Right atrium auricular region (tissue), 2 donors: ENCODE measurements at regions not wholly inside any gene's neighbourhood (a gene's known extent, or its start where the extent isn't known, plus 50 kb on each side); places are given as distances from the start of the nearest gene placed in this dataset.

ENCODE experiments used
- DNase-seq: peaks from one replicate; pipeline ENCODE4 v3.0.0-alpha.2; 2019; ENCODE audit warnings: low spot score
- H3K27ac ChIP-seq, 2 donors: fragments of 200-600 bp; sonication (generic); 1 replicate in 1 of 2; 2 replicates in 1 of 2; pipeline ENCODE4 v1.5.1; 2016 to 2019
- H3K27me3 ChIP-seq, 2 donors: fragments of 200-600 bp; sonication (generic); one replicate each; pipeline versions ENCODE4 v1.5.1 to v1.6.0; 2017 to 2019
- H3K36me3 ChIP-seq: fragments of 200-600 bp; sonication (generic); one replicate; pipeline ENCODE4 v1.5.1; 2016
- H3K4me1 ChIP-seq, 2 donors: fragments of 200-600 bp; sonication (generic); one replicate each; pipeline versions ENCODE4 v1.5.1 to v1.6.0; 2017 to 2019
- H3K4me3 ChIP-seq, 2 donors: fragments of 200-600 bp; sonication (generic); 1 replicate in 1 of 2; 2 replicates in 1 of 2; pipeline ENCODE4 v1.5.1; 2017 to 2019; ENCODE audit warnings: mild to moderate bottlenecking in 1 of 2, moderate library complexity in 1 of 2
- H3K9me3 ChIP-seq, 2 donors: fragments of 200-600 bp; sonication (generic); one replicate each; pipeline ENCODE4 v1.5.1; 2019
- TF ChIP-seq, protein P1 (sequence below), 2 donors: fragments of 200-600 bp; sonication (generic); IDR thresholded peaks; one replicate each; pipeline ENCODE4 v1.5.1; 2019; ENCODE audit warnings: antibody characterized with exemption in 2 of 2

DNA sequence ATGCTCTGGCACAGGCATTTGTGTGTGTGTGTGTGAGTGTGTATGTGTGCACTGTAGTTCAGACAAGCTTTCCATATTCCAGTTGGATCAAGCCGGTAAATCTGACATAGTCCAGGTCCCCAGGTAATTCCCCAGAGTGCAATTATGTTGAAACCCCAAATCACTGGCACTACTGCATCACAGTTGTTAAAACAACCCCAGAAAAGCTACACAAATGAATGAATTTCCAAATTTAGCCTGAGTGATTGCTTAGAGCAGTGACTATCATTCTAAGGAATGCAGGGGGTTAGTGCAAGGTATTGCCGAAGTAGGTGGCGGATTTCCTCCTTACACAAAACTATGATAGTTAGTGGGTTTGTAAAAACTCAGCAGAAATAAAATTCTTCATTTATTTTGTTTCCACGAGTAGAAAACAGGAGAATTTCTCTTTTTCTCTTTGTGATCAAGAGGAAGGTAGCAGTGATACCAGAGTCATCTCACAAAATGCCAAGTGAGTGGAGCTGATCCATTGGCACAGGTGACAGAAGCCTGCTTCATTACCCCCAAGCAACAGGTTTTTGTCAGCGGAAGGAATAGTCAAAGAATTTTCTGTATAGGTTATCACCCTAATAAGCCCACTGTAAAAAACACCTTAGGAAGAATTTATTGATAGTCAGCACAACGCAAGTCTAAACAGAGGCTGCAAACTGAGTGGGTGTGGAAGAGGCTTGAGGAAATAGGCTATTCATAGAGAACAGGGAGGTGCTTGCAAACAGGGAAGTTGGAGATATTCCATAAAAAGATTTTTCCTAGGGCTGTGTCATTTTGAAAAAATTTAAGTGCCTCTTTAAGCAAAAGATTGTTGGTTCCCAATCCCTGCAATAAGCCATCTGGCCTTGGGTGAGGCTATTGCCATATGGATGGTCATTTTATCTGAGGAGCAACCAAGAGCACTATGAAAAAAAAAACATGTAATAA, 385.1 kb downstream of the CHSY3 start:
- H3K4me1 ChIP-seq, result no peaks in the 10 kb centered on the region
- no peak overlapping the region for H3K27ac ChIP-seq
- no peak for DNase-seq
- TF ChIP-seq, protein P1, sequence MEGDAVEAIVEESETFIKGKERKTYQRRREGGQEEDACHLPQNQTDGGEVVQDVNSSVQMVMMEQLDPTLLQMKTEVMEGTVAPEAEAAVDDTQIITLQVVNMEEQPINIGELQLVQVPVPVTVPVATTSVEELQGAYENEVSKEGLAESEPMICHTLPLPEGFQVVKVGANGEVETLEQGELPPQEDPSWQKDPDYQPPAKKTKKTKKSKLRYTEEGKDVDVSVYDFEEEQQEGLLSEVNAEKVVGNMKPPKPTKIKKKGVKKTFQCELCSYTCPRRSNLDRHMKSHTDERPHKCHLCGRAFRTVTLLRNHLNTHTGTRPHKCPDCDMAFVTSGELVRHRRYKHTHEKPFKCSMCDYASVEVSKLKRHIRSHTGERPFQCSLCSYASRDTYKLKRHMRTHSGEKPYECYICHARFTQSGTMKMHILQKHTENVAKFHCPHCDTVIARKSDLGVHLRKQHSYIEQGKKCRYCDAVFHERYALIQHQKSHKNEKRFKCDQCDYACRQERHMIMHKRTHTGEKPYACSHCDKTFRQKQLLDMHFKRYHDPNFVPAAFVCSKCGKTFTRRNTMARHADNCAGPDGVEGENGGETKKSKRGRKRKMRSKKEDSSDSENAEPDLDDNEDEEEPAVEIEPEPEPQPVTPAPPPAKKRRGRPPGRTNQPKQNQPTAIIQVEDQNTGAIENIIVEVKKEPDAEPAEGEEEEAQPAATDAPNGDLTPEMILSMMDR (IDR thresholded peaks at IDR 0.05), result no peak
- H3K36me3 ChIP-seq, result no peaks in the 10 kb centered on the region
- no peaks in the 10 kb centered on the region for H3K9me3 ChIP-seq
- H3K4me3 ChIP-seq, result no peak overlapping the region
- H3K27me3 ChIP-seq, result no peaks in the 10 kb centered on the region

DNA sequence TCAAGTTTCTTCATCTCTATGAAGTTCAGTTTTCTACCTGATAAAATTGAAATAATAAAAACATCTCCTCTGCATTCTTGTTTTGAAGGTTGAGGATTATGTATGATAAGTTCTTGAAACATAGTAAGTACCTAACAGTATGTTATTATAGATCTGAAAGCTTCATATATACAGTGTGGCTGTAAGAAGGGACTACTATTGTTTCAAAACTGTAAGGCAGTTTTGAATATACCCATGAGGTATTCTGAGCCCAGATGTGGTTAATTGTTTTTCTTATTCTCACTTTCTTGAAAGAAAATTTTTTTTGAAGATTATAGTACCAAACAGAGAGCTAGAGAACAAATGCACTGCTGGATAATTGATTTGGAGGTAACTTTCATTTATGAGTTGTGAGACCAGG, 383.2 kb downstream of the CHSY3 start:
- Histone ChIP-seq H3K4me1 (no peaks in the 10 kb centered on the region), H3K27ac (no peak overlapping the region), H3K9me3 (no peaks in the 10 kb centered on the region), H3K36me3 (no peaks in the 10 kb centered on the region), H3K27me3 (no peaks in the 10 kb centered on the region), H3K4me3 (no peak overlapping the region)
- no peak for DNase-seq
- TF ChIP-seq, protein P1 (IDR thresholded peaks at IDR 0.05), result no peak

DNA sequence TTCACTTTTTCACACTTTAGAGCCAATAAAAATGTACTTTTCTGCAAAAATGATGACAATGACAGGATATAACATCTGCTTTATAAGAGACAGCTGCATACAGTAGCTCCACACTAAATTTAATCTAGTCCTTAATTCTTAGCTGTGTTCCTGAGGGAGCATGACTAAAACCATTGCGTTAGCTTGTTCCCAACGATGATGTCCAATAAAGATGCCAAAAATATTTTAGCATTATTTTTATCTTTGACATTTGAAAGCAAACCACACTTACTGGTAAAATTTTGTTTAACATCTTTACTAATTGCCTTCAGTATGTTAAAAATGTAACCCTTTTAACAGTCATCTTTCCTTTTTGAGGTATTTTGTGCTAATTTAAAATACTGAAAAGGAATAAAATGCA, 382.7 kb downstream of the CHSY3 start:
- H3K27ac ChIP-seq, result no peak overlapping the region
- no peaks in the 10 kb centered on the region for H3K9me3 ChIP-seq
- no peak for DNase-seq
- H3K27me3 ChIP-seq, result no peaks in the 10 kb centered on the region
- no peaks in the 10 kb centered on the region for H3K4me1 ChIP-seq
- H3K36me3 ChIP-seq, result no peaks in the 10 kb centered on the region
- TF ChIP-seq, protein P1 (IDR thresholded peaks at IDR 0.05), result no peak
- H3K4me3 ChIP-seq, result no peak overlapping the region

DNA sequence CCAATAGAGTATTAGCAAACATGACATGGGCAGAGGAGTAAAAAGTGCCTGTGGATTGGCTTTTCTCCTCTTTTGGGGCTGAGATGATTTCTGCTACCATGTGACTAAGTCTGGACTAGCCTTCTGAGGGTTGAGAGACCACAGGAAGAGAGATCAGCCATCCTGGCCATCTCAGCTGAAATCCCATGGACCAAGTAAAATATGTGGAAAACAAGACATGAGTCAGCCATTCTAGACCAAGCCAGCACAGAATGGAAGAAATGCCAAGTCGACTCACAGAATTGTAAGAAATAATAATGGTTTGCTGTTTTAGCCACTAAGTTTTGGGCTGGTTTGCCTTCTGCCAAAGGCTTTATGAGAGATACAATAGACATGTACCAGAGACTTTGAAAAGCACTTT, 377.8 kb downstream of the CHSY3 start:
- TF ChIP-seq, protein P1 (IDR thresholded peaks at IDR 0.05), result no peak
- H3K36me3 ChIP-seq, result no peaks in the 10 kb centered on the region

DNA sequence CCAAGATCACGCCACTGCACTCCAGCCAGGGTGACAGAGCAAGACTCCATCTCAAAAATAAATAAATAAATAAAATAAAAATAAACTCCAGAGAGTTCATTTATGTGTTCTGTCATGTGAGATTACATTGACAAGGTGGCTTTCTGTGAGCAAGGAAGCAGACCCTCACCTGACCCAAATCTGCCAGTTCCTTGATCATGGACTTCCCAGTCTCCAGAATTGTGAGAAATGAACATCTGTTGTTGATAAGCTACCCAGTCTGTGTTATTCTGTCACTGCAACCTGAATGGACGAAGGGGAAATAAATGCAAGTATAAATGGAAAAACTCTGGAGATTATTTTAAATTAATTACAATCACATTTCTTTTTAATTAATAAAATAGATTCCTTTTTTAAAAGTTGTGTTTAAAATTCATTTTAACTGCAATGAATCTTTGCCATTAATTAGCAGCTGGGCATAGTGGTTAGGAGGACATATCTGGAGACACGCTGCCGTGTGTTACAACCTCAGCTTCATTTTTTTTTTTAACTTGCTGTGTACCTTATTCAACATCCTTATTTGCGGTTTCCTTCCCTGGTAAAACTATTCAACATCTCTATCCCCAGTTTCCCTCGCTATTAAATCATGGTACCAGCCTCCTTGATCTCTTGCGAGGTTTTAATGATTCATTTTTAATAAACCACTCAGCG, 376.4 kb downstream of the CHSY3 start:
- Histone ChIP-seq H3K4me1 (no peaks in the 10 kb centered on the region), H3K9me3 (no peaks in the 10 kb centered on the region), H3K36me3 (no peaks in the 10 kb centered on the region), H3K4me3 (no peak overlapping the region), H3K27ac (no peak overlapping the region), H3K27me3 (no peaks in the 10 kb centered on the region)
- no peak for DNase-seq
- TF ChIP-seq, protein P1 (IDR thresholded peaks at IDR 0.05), result no peak

More for the DNA sequence above, 377.8 kb downstream of the CHSY3 start:
- Histone ChIP-seq H3K9me3 (no peaks in the 10 kb centered on the region), H3K4me1 (no peaks in the 10 kb centered on the region), H3K27ac (peak overlapping the region in 1 of 2 donors; percentile 32), H3K4me3 (no peak overlapping the region), H3K27me3 (no peaks in the 10 kb centered on the region)
- no peak for DNase-seq
